Panc1 (cell line): ENCODE measurements at regions not wholly inside any gene's neighbourhood (a gene's known extent, or its start where the extent isn't known, plus 50 kb on each side); places are given as distances from the start of the nearest gene placed in this dataset.

Experiments used
- ATAC-seq: fragments of 200-7000 bp; cut with Tn5 transposase; 2 replicates; pipeline ENCODE4 v1.9.1; 2020; ENCODE audit warnings: mild to moderate bottlenecking, moderate library complexity
- BruUV-seq: library from RNA; stranded (reverse); fragments of 400-500 nt; replicated peaks from 2 replicates; lab custom pipeline; 2021; lab: Mats Ljungman, UMichigan
- CTCF ChIA-PET: fragments of 300-600 bp; sonication (Branson Sonifier 250); formaldehyde crosslinking; loops from one replicate; lab custom pipeline; 2022; ENCODE audit warnings: antibody characterized with exemption; lab: Charles Lee
- POLR2A ChIA-PET: fragments of 300-600 bp; sonication (Branson Sonifier 250); formaldehyde crosslinking; loops from one replicate; lab custom pipeline; 2022; ENCODE audit warnings: antibody characterized with exemption; lab: Charles Lee
- DNase-seq: peaks from one replicate; pipeline ENCODE4 v3.0.0-alpha.2; 2010; ENCODE audit warnings: low read depth, low spot score
- H3K27ac ChIP-seq: 2 replicates; pipeline ENCODE4 v1.5.1; 2011; ENCODE audit warnings: mild to moderate bottlenecking, low read length, inconsistent platforms
- H3K27me3 ChIP-seq: fragments of 200-500 bp; sonication (Bioruptor generic); 2 replicates; pipeline ENCODE4 v1.6.0; 2014; ENCODE audit warnings: low read length, inconsistent platforms; ENCODE audit not compliant: control insufficient read depth, insufficient read depth
- H3K36me3 ChIP-seq: fragments of 200-500 bp; sonication (Bioruptor generic); 2 replicates; pipeline ENCODE4 v1.5.1; 2014; ENCODE audit warnings: inconsistent platforms, mild to moderate bottlenecking, low read length, moderate library complexity; ENCODE audit not compliant: control insufficient read depth, insufficient read depth
- H3K4me1 ChIP-seq: 2 replicates; pipeline ENCODE4 v1.5.1; 2011; ENCODE audit warnings: inconsistent platforms, mild to moderate bottlenecking, low read length, moderate library complexity; ENCODE audit not compliant: control insufficient read depth, insufficient read depth
- H3K4me3 ChIP-seq, 2 experiments: 2 replicates each; pipeline ENCODE4 v1.5.1; 2011 to 2012; ENCODE audit warnings: low read depth in 2 of 2, low read length in 2 of 2, mild to moderate bottlenecking in 2 of 2, inconsistent platforms in 1 of 2, moderate library complexity in 1 of 2
- H3K9me3 ChIP-seq: fragments of 200-500 bp; sonication (Bioruptor generic); 2 replicates; pipeline ENCODE4 v1.5.1; 2014; ENCODE audit warnings: low read depth, mild to moderate bottlenecking, inconsistent platforms, low read length, moderate library complexity; ENCODE audit not compliant: control insufficient read depth, insufficient read depth
- CTCF ChIP-seq: fragments of 450-650 bp; IDR thresholded peaks from 2 replicates; pipeline ENCODE4 v1.5.1; 2017; ENCODE audit warnings: mild to moderate bottlenecking
- POLR2AphosphoS5 ChIP-seq: IDR thresholded peaks from 2 replicates; pipeline ENCODE4 v1.6.1; 2012; ENCODE audit warnings: mild to moderate bottlenecking, low read depth, low read length, moderate library complexity
- REST ChIP-seq, 2 experiments: IDR thresholded peaks; 2 replicates each; pipeline ENCODE4 v1.6.1; 2011 to 2012; ENCODE audit warnings: low read depth in 2 of 2, control low read depth in 1 of 2, low read length in 1 of 2, mild to moderate bottlenecking in 1 of 2, moderate library complexity in 1 of 2; ENCODE audit not compliant: insufficient read depth in 1 of 2
- SIN3A ChIP-seq: IDR thresholded peaks from 2 replicates; pipeline ENCODE4 v1.6.1; 2012; ENCODE audit warnings: low read depth, mild to moderate bottlenecking, low read length, moderate library complexity, borderline replicate concordance; ENCODE audit not compliant: insufficient read depth
- TCF7L2 ChIP-seq: IDR thresholded peaks from 2 replicates; pipeline ENCODE4 v1.6.1; 2011; ENCODE audit warnings: mild to moderate bottlenecking, low read depth, low read length, inconsistent platforms
- in situ Hi-C: cut with HindIII; loops from 2 replicates; pipeline ENCODE4 v1.10.0; 2016; ENCODE audit warnings: low sequenced_read_pairs, low pct_unique_long_range_greater_than_20kb
- intact Hi-C: fragments of 100-400 bp; cut with micrococcal nuclease; formaldehyde crosslinking; loops from one replicate; pipeline ENCODE4 v1.10.0; 2022; ENCODE audit not compliant: unreplicated experiment

DNA sequence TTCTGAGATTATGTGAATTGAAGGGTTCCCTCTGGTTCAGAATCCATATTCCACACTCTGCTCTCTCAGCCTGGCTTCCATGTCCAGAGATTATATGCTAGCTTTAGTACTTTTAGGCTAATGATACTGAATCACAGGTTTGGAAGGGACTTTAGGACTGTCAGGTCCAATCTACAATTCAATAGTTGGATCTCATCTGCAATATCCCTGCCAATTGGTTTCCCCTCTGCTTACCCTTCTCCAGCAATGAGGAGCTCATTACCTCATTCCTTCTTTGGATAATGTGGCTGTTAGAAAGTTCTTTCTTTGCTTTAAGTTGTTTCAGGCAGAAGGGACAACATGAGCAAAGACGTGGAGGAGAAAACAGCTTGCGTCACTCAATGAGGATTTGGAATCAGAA, 245.3 kb downstream of the PLPP3 start:
- H3K36me3 ChIP-seq = no peaks in the 10 kb centered on the region
- TF ChIP-seq SIN3A (no peak), REST (IDR thresholded peaks at IDR 0.05; ENCODE audit: insufficient read depth in 1 of 2, low read depth in 2 of 2, low read length in 1 of 2) (no peak), POLR2AphosphoS5 (no peak), TCF7L2 (no peak)
- no TSS peak for BruUV-seq
- no peak for DNase-seq
- ChIA-PET CTCF (no interaction called here), POLR2A (no interaction called here)
- no peak overlapping the region for H3K27ac ChIP-seq
- no peak for ATAC-seq
- no peaks in the 10 kb centered on the region for H3K9me3 ChIP-seq
- H3K4me3 ChIP-seq = no peak overlapping the region
- no peaks in the 10 kb centered on the region for H3K4me1 ChIP-seq
- H3K27me3 ChIP-seq = no peaks in the 10 kb centered on the region
- in situ Hi-C loops (no loop called here), intact Hi-C loops (no loop called here)

DNA sequence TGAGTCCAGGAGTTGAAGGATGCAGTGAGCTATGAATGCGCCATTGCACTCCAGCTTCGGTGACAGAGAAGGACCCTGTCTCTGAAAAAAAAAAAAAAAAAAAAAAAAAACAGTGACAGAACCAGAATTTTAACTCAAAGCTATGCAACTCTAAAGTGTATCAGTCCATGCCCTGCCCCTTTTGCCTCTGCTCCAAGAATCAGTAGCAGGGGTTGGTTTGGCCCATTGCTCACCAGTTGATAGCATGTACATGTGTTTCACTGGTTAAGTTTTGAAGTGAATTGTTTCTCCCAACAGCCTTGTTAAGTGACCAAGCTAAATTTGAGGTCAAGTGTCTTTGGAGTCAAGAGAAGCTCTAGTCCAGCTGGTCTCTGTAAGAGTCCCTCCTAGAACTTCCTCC, 245.9 kb downstream of the PLPP3 start:
- TF ChIP-seq CTCF (no peak), REST (IDR thresholded peaks at IDR 0.05; ENCODE audit: insufficient read depth in 1 of 2, low read depth in 2 of 2, low read length in 1 of 2) (no peak), TCF7L2 (no peak), POLR2AphosphoS5 (no peak), SIN3A (no peak)
- Histone ChIP-seq H3K9me3 (no peaks in the 10 kb centered on the region), H3K36me3 (no peaks in the 10 kb centered on the region), H3K27me3 (no peaks in the 10 kb centered on the region), H3K4me1 (no peaks in the 10 kb centered on the region), H3K27ac (no peak overlapping the region), H3K4me3 (no peak overlapping the region)
- DNase-seq = no peak
- POLR2A ChIA-PET = no interaction called here
- ATAC-seq = no peak
- CTCF ChIA-PET = no interaction called here
- intact Hi-C loops (no loop called here), in situ Hi-C loops (no loop called here)
- BruUV-seq = no TSS peak
